ENCODE measurements at regions not wholly inside any gene's neighbourhood (a gene's known extent, or its start where the extent isn't known, plus 50 kb on each side); places are given as distances from the start of the nearest gene placed in this dataset.
"Not testable (repeated sequence)": the region's sequence is repeated elsewhere in the genome, so short reads cannot be mapped to it uniquely, and the experiment has no call there.

DNA sequence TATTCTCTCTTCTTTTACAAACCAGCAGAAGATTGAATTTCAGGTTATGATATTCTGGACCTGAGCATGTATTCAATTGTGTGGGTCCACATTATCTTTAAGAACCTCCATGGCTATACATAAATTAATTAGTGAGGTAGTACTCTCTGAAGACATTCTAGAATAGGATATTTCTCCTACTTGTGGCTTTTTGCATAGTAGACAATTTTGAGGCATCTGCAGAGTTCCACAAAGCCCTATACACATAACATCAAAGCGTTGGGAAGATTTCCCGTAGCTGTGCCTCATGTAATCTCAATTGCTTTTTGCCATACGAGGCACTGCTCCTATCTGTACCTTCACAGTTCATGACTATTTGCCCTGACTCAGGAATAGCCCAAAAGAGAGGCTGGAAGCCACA is 395.4 kb upstream of the RGS17 start:
- DNase-seq, result no peak

DNA sequence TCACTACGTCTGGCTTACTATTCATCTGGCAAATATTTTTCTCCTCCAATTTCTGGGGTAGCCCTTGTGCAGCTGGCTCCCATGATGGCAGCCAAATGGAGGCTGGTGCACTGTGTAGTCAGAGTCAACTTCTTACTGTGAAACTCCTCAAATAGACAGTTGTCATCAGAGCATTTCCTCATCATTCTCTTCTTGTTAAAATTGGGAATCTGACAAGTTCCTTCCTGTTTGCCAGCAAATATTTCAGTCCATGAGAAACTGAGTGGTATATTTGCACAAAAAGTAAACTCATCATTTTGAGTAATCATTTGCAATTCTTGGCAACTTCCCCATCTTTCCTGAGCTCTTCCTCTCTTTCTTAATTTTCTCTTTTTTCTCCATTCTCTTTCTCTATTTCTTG is 394.9 kb upstream of the RGS17 start:
- DNase-seq, result no peak

DNA sequence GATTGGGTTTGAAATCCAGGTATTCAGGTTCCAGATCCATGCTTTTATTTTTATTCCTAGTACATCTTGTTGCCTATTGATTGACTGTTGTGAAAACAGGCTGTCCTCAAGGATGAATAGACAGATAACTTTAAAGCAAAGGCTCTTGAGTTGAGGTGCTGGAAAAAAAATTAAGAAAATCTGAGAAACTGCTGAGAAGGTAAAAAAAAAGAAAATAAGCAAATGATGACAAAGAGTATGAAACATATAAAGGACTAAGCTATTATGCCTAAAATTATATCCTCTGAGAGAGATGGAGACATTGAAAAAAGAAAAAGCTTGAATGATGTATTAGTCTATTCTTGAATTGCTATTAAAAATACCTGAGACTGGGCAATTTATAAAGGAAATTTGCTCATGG is 392.3 kb upstream of the RGS17 start:
- DNase-seq, result no peak

DNA sequence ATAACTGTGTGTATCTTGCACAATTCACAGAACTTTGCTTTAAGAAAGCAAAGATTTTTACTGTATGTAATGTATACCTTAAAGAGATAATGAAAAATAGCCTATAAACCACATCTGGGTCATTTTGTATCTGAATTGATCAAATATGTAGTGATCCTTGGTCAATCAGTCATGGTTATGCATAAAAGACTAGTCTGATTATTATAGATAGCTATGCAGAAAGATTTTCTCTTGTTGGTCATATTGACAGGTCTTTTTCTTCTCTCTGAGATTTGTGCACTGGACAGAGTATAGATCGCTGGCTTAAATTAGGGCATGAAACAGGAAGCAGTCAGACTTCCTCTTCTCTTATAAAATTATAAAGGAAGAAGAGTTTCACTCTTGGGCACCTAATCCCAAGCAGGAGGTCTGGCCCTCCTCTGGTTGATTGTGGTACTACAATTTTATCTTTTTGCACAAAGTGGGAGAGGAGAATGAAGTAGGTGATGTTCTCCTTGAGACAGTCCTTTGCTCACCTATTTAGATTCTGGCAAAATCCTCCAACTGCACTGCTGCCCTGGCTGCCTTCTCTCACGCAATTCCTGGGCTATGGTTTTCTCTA is 380.9 kb upstream of the RGS17 start:
- no peak for DNase-seq

DNA sequence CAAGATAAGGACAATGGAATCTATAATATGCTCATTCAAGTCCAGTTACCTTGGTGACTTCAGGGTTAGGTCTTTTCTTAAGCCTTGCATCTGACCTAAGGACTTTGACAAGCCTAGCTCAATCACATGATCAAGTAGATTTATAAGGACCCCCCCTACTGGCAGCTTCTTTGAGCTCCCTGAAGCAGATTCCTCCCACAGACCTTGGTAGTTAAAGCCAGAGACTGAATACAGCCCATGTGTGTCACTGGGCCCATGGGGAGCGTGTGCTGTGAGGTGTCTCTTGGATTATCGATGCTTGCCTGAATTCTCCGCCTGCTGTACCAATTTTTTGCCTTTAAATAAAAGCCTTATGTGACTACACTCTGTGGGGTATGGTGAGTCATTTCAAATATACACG is 372.7 kb upstream of the RGS17 start:
- no peak for DNase-seq

DNA sequence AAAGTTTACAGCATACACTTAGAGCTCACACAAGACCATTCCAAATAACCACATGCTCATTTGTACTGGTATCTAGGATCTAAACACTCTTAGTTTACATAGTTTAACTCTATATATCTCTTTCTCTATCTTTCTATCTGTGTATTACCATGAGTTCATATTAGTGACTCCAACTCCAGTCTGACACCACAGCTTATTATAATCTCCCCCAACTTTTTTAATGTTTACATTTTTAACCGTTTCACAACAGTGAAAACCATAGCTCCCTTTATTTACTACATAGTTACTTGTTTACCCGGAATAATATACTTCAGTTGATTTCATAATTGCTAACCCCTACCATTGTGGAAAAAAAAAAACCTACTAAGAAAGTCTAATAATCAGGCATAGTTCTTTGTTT is 362.4 kb upstream of the RGS17 start:
- DNase-seq, result no peak

DNA sequence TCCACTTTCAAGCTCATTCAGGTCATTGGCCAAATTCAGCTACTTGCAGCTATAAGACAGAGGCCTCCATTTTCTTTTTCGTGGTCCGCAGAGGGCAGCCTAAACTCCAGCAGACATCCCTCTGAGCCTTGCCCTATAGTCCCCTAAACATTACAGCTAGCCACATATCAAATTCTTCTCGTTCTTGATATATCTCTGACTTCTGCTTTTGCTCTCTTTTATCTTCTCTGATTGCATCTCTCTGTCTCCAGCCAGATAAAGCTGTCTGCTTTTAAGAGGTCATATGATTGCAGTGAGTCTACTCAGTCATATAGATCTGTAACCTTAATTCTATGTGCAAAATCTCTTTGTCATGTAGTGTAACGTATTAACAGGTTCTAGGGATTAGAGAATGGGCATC is 358.4 kb upstream of the RGS17 start:
- no peak for DNase-seq

DNA sequence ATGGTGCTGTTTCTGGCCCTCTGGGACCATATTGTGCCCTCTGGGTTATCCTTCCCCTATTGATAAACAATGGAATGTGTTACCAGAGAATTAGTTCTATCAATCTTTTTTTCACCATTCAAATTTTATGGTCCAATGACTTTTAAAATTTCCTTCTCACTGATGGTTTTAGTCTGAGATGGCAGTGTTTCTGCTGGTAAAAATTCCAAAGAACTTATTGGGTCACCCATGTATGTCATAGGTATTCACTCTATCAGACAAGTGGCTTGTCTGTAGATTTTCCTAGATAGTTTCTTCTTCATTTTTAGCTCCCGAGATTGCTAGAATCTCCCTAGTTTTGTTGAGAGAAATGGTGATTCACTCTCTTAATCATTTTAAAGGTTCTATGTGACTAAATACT is 357.2 kb upstream of the RGS17 start:
- DNase-seq, result no peak

DNA sequence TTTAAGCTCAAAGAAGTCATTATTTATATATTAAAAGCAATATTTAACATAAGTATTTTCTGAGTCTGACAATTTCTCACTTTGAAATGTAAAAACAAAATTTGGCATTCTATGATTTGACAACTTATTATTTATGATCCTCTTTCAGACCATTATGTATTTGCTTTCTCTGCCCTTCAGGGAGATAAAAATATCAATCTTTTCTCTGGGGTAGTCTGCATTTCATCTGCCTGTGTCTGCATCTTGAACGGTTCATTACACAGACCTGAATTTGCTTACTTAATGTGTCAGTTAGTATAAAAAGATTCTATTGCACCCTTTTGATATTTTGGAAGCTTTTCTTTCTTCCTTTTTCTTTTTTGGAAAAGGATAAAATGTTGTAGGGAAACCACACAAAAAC is 354.0 kb upstream of the RGS17 start:
- DNase-seq, result no peak

DNA sequence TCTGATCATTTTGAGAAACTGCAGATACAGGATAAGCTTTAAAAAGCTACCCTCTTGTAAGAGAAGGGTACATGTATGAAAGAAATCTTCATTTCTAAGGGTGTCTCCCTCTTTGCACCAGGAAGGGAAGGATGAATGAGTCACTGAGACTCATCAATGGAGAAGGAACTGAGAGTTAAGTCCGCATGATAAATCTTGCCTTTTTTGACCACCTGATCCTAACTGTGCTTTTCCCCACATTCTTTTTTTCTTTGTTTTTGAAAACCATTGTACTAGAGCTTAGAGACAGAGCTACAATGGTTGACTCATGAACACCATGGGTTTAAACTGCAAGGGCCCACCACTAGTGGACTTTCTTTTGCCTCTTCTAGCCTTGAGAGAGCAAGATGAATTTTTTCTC is 353.0 kb upstream of the RGS17 start:
- DNase-seq, result no peak

DNA sequence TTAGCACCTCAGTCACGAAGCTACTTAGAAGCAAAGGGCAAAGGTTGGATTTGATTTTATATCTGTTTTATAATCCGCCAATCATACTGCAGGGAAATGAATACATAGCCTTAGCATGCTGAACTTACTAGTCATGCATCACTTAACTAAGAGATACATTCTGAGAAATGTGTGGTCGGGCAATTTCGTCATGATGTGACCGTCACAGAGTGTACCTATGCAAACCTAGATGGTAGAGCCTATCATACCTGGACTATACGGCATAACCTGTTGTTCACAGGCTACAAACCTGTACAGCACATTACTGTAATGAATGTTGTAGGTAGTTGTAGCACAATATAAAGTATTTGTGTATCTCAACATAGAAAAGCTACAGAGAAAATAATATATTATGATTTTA is 345.2 kb upstream of the RGS17 start:
- no peak for DNase-seq

DNA sequence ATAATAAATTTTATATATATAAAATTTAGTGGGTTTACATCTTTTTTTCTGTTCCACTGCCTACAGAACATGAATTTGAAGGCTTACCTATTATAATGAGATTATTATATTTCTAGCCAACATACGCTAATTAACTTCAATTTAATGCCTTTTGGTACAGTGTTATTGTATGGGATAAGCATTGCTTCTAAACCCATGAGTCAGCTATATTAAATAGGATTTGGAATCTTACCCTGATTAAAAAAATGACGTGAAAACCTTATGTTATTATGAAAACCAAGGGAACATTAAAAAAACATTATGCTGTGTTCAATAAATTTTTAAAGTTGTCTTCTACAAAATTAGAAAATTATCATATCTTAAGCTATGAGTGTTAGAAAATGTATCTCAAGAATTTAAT is 334.0 kb upstream of the RGS17 start:
- DNase-seq, result no peak

DNA sequence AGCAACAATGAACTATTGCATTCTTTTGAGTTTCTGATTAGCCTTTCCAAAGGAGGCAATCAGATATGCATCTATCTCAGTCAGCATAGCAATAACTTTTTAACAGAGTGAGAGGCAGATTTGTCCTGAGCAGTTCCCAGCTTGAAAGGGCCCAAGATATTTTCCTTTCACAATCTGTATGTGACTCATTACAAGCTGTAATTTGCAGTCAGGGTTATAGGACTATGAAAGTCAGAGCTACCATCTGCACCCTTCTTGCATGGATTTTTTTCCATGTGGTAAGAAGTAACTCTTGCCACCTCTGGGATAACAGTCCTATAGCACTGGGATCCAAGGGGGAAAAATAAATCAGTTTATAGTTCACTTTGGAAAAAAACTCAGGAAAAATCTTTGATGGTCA is 318.2 kb upstream of the RGS17 start:
- DNase-seq, result no peak

DNA sequence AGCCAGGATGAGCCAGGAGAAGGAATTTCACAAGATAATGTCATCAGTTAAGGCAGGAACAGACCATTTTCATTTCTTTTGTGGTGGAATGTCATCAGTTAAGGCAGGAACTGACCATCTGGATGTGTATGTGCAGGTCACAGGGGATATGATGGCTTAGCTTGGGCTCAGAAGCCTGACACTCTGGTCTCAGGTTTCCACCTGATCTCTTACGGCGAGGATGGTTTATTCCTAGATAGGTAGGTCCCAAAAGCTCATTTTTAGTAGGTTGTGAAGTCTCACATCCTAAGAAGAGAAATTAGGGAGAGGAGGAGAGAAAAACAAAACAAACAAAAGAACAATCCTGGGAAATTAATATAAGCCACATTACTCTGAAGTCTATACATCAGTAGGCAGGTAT is 311.7 kb upstream of the RGS17 start:
- not testable (repeated sequence) for DNase-seq

DNA sequence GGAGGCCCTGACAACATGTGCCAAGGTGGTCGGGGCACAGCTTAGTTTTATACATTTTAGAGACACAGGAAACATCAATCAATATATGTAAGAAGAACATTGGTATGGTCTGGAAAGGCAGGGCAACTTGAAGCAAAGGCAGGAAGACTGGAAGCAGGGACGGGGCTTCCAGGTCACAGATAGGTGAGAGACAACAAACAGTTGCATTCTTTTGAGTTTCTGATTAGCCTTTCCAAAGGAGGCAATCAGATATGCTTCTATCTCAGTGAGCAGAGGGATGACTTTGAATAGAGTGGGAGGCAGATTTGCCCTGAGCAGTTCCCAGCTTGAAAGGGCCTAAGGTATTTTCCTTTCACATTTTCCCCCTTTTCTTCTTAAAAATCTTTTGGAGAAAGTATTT is 311.0 kb upstream of the RGS17 start:
- DNase-seq, result no peak

DNA sequence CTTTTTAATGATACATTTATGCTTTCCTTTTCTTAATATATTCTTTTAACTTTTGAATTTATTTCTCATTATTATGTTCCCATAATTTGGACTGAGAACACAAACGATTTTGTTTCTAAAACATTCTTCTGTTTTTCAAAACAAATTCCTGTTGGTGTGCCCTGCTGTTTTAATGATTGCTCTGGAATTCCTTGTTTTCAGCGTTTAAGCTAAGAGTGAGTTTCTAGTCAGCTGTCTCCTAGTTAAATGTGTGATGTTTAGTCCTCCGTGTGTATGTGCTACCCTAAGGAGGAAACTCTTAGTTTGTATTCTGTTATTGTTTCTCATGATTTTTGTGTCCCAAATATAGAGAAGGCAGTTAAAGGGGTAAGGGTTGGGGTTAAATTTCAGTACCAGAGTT is 306.1 kb upstream of the RGS17 start:
- no peak for DNase-seq

DNA sequence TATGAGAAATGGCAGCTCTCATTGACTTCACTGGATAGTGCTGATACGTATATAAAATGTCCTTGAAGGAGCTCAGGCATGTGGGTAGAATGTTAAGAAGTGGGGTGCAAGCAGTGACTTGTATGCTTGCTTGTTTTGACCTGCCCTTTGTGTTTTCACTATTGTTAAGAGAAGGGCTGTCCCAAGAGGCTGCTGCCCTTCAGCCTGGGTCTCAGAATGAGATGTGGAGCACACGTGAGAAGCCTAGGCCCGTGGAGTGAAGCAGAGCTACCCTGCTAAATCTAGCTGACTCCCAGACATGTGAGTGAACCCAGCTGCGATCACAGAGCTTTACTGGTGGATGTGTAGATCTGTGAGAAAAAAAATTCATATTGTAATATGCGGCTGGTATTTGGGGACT is 305.3 kb upstream of the RGS17 start:
- DNase-seq, result no peak

DNA sequence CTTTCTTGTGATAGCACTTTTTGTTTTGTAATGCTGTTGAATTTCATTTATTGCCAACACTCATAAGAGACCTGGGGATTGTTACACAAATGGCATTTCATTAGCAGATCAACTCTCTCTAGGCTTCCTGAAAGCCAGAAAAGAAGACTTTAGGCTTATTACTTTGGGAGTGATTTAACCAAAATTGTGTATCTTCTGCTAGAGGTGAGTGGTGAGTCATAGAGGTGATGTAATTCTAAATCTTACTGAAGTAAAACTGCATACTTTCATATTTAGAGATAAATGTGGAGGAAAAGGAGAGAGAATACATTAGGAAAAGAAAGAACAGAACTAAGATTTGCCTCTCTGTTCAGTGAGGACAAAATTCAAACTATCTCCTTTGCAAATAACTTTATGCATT is 304.7 kb upstream of the RGS17 start:
- no peak for DNase-seq

DNA sequence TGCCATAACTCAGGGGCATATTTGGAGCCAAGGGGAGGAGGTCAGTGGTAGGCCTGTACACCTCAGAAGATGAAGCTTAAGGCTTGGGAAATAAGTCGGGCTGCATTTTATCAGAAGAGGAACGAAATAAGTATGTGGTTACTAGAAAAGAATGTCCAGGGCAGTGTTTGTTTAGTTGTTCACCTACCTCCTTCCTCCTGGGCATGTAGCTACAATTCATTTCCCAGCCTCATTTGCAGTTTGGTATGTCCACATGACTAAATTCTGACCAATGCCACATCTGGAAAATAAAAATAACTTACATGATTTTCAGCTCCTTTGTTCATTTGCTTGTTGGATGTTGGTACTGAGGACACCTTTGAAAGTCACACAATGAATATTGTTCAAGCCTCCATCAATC is 294.5 kb upstream of the RGS17 start:
- no peak for DNase-seq

DNA sequence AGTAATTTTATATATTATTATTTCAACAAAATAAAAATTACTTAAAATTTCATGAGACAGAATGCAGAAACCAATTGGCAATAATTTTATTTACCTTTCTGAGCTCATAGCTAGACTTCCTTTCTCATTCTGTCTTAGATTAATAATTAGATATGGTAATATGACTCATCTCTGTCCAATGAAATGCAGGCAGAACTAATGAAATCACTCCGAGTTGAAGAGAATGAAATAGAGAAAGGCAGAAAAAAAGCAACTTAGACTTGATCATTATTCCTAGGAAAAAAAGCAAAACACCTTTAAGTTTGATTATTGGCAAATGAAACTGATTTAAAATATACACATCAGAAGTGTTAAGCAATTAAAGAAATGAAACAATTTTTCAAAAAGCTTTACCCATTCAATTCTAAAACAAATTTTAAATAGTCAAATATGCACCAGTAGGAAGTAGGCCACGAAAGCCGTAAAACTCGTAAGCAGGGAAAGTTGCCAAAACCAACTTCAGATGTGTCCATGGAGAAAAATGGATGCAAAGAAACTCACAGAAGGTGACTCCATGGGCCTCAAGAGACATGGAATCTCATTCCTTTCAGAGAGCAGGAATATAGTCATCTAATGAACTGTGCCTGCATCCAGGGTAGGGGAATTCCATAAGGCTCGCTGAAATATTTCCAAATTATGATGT is 293.8 kb upstream of the RGS17 start:
- DNase-seq, result no peak

DNA sequence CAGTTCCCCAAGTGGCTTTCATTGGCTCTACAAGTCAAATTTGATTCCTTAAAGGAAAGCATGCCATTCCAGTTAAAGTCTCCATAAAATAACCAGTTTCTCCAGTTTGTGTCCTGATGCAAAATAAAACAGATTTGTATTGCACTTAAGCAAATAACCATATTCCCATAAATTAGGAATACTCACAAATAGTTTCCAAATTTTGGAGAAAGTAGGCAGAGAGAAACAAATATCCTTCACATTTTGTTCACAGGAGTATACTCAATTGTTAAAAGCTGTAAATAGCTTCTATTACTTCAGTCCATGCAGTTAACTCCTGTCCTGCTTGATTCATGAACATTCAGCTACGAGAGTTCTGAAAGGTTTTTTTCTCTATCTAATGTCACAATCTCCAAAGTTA is 281.4 kb upstream of the RGS17 start:
- DNase-seq, result no peak

DNA sequence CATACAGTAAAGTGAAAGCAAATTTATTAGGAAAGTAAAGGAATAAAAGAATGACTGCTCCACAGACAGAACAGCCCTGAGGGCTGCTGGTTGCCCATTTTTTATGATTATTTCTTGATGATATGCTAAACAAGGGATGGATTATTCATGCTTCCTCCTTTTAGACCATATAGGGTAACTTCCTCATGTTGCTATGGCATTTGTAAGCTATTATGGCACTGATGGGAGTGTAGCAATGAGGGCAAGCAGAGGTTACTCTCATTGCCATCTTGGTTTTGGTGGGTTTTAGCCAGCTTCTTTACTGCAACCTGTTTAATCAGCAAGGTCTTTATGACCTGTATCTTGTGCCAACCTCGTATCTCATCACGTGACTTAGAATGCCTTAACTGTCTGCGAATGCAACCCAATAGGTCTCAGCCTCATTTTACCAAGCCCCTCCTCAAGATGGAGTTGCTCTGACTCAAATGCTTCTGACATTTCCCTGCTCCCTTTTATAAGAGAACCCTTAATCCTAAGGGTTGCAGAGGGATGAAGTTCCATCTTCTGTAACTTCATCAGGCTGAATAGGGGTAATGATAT is 280.1 kb upstream of the RGS17 start:
- DNase-seq, result no peak

DNA sequence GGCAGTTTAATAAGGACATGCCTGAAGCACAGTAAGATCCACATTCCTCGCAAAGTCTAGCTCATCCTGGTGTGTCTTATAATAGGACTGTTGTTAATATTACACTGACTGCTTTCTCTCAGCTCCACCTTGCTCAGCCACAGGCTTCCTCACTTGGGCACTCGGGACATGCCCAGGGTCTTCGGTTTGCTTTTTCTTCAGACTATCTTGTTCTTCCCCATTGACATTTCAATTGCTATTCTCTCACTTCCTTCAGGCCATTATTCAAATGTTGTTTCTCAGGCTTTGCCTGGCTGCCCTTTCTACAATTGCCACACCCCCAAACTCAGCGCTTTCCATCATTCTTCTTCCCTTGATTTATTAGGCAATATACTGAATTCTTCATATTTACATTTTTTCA is 274.8 kb upstream of the RGS17 start:
- DNase-seq, result no peak

DNA sequence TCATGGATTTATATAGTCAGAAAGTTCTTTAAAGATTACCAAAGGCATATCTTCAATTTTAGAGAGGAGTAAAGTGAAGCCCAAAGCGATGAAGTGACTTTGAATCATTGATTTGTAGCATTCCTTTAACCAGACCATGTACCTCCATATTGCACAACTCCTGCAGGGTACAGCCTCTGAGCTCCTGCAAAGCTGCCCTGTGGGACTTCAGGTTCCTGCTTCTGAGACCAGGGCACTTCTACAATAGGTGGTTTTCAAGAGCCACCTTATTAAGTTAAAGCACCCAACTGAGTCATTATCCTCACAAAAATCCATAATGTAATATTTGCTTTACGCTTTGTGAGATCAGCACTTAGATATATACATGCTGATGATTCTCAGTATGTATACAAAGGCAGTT is 270.7 kb upstream of the RGS17 start:
- no peak for DNase-seq

DNA sequence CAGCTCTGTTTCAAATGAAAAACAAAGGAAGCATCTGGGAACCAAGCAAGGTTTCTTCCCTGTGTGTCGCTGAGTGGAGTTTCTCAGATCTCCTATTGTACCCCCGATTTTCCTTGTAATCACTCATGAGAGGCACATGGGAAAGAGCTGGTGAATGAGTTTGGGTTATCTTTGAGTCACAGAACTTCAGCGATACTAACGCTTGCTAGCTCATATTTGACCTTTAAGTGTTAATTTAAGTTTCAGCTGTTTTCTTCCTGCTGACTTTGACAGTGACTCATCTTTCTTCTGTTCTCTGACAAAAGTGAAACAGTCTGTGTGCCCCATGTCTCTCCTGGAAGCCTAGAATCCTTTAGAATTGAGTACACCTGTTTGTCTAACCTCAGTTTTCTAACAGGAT is 261.1 kb upstream of the RGS17 start:
- no peak for DNase-seq
